A549 (cell line): ENCODE measurements at regions not wholly inside any gene's neighbourhood (a gene's known extent, or its start where the extent isn't known, plus 50 kb on each side); places are given as distances from the start of the nearest gene placed in this dataset.

Experiments used
- ATAC-seq, 2 experiments: fragments of 200-7000 bp in 1 of 2; fragments of >200 bp in 1 of 2; cut with Nextera tagmentation in 1 of 2; cut with Tn5 transposase in 1 of 2; 3 replicates each; pipeline versions ENCODE4 v1.8.0 to v1.9.1; 2018 to 2020; ENCODE audit warnings: mild to moderate bottlenecking in 1 of 2, moderate library complexity in 1 of 2
- CTCF ChIA-PET: fragments of 300-600 bp; sonication (Branson Sonifier 250); formaldehyde crosslinking; extraction: SDS; loops from one replicate; lab custom pipeline; 2021; ENCODE audit warnings: antibody characterized with exemption, inconsistent platforms; lab: Yijun Ruan, JAX
- POLR2A ChIA-PET: fragments of 350-600 bp; formaldehyde crosslinking; extraction: SDS; loops from one replicate; lab custom pipeline; 2021; ENCODE audit warnings: antibody characterized with exemption, inconsistent platforms; lab: Yijun Ruan, JAX
- DNase-seq, 2 experiments: peaks; one replicate each; pipeline versions ENCODE4 v3.0.0 to v3.0.0-alpha.2; 2011 to 2016; ENCODE audit warnings: low read depth in 1 of 2, low spot score in 1 of 2
- FAIRE-seq: peaks from 2 replicates; lab custom pipeline; 2011; peaks lifted over from hg19 to GRCh38; lab: Jason Lieb, UNC
- H3K27ac ChIP-seq, 2 experiments: fragments of >200 bp; sonication (Bioruptor Twin); formaldehyde crosslinking; 3 replicates each; pipeline ENCODE4 v1.5.1; 2016 to 2017
- H3K4me1 ChIP-seq: fragments of >200 bp; sonication (Bioruptor Twin); formaldehyde crosslinking; 3 replicates; pipeline ENCODE4 v1.6.1; 2016
- H3K4me2 ChIP-seq: fragments of >200 bp; sonication (Bioruptor Twin); formaldehyde crosslinking; 3 replicates; pipeline ENCODE4 v1.6.1; 2016
- H3K4me3 ChIP-seq: fragments of >200 bp; sonication (Bioruptor Twin); formaldehyde crosslinking; 3 replicates; pipeline ENCODE4 v1.5.1; 2016
- H3K9me3 ChIP-seq: fragments of >200 bp; sonication (Bioruptor Twin); formaldehyde crosslinking; 3 replicates; pipeline ENCODE4 v1.6.1; 2016
- ATOH8 ChIP-seq: fragments of 250-450 bp; sonication (Bioruptor Pico); IDR thresholded peaks from 2 replicates; pipeline ENCODE4 v1.5.0; 2020; ENCODE audit warnings: low read depth, mild to moderate bottlenecking, moderate library complexity
- CBX2 ChIP-seq: fragments of 200-600 bp; sonication (generic); IDR thresholded peaks from 2 replicates; pipeline ENCODE4 v1.6.1; 2016; ENCODE audit warnings: low read depth, mild to moderate bottlenecking, borderline replicate concordance
- CEBPB ChIP-seq, 2 experiments: fragments of >200 bp in 1 of 2; sonication (Bioruptor Twin) in 1 of 2; formaldehyde crosslinking in 1 of 2; IDR thresholded peaks; 2 replicates each; pipeline ENCODE4 v1.6.1; 2012 to 2016
- ELK1 ChIP-seq: fragments of 150-350 bp; IDR thresholded peaks from 2 replicates; pipeline ENCODE4 v1.6.1; 2014; ENCODE audit warnings: low read depth, mild to moderate bottlenecking, low read length
- FOSL2 ChIP-seq, 2 experiments: fragments of 450-650 bp in 1 of 2; fragments of >200 bp in 1 of 2; sonication (Bioruptor Twin) in 1 of 2; formaldehyde crosslinking; IDR thresholded peaks; 2 replicates each; pipeline versions ENCODE4 v1.5.0 to v1.6.1; 2016 to 2020; ENCODE audit warnings: mild to moderate bottlenecking in 1 of 2, moderate library complexity in 1 of 2
- FOXS1 ChIP-seq: fragments of 250-450 bp; sonication (Bioruptor Pico); IDR thresholded peaks from 2 replicates; pipeline ENCODE4 v1.5.0; 2020; ENCODE audit warnings: mild to moderate bottlenecking, moderate library complexity
- GATA3 ChIP-seq: IDR thresholded peaks from 2 replicates; pipeline ENCODE4 v1.6.1; 2012; ENCODE audit warnings: borderline replicate concordance
- HEYL ChIP-seq: fragments of 250-450 bp; sonication (Bioruptor Pico); IDR thresholded peaks from 2 replicates; pipeline ENCODE4 v1.8.0; 2021; ENCODE audit warnings: mild to moderate bottlenecking, moderate library complexity
- HMGXB4 ChIP-seq: fragments of 250-450 bp; sonication (Bioruptor Pico); IDR thresholded peaks from 2 replicates; pipeline ENCODE4 v1.5.0; 2021; ENCODE audit warnings: mild to moderate bottlenecking, moderate library complexity, borderline replicate concordance
- JUNB ChIP-seq: fragments of >200 bp; sonication (Bioruptor Twin); formaldehyde crosslinking; IDR thresholded peaks from 2 replicates; pipeline ENCODE4 v1.6.1; 2016
- KDM1A ChIP-seq: fragments of 200-600 bp; sonication (generic); IDR thresholded peaks from 2 replicates; pipeline ENCODE4 v1.6.1; 2016; ENCODE audit warnings: low read depth, mild to moderate bottlenecking
- MAFK ChIP-seq: fragments of 450-650 bp; IDR thresholded peaks from 2 replicates; pipeline ENCODE4 v1.6.1; 2014; ENCODE audit not compliant: partially characterized antibody
- NPAS2 ChIP-seq: fragments of 250-450 bp; sonication (Bioruptor Pico); IDR thresholded peaks from 2 replicates; pipeline ENCODE4 v1.8.0; 2022; ENCODE audit warnings: mild to moderate bottlenecking, moderate library complexity, borderline replicate concordance
- NR3C1 ChIP-seq: fragments of >200 bp; sonication (Bioruptor Twin); formaldehyde crosslinking; IDR thresholded peaks from 3 replicates; pipeline ENCODE4 v1.6.1; 2017
- PHF8 ChIP-seq: fragments of 200-600 bp; sonication (generic); IDR thresholded peaks from 2 replicates; pipeline ENCODE4 v1.6.1; 2016; ENCODE audit warnings: low read depth, mild to moderate bottlenecking, antibody characterized with exemption, moderate library complexity, borderline replicate concordance
- RAD21 ChIP-seq, 2 experiments: fragments of >200 bp in 1 of 2; sonication (Bioruptor Twin) in 1 of 2; formaldehyde crosslinking in 1 of 2; IDR thresholded peaks in 1 of 2; conservative IDR thresholded peaks in 1 of 2; 2 replicates in 1 of 2; 3 replicates in 1 of 2; pipeline ENCODE4 v1.6.1; 2012 to 2018; ENCODE audit warnings: inconsistent platforms in 1 of 2
- RARB ChIP-seq: fragments of 250-450 bp; sonication (Bioruptor Pico); IDR thresholded peaks from 2 replicates; pipeline ENCODE4 v1.8.0; 2021; ENCODE audit warnings: mild to moderate bottlenecking, moderate library complexity
- REST ChIP-seq: fragments of 200-600 bp; sonication (generic); IDR thresholded peaks from 2 replicates; pipeline ENCODE4 v1.6.1; 2016; ENCODE audit warnings: antibody characterized with exemption, mild to moderate bottlenecking, moderate library complexity
- SMC3 ChIP-seq: fragments of >200 bp; sonication (Bioruptor Twin); formaldehyde crosslinking; IDR thresholded peaks from 3 replicates; pipeline ENCODE4 v1.6.1; 2018; ENCODE audit warnings: inconsistent platforms
- TFCP2L1 ChIP-seq: fragments of 250-450 bp; sonication (Bioruptor Pico); IDR thresholded peaks from 2 replicates; pipeline ENCODE4 v1.5.0; 2021; ENCODE audit warnings: mild to moderate bottlenecking
- ZNF302 ChIP-seq: fragments of 250-450 bp; sonication (Bioruptor Pico); IDR thresholded peaks from 2 replicates; pipeline ENCODE4 v1.9.0; 2021; ENCODE audit warnings: inconsistent platforms, mild to moderate bottlenecking, moderate library complexity
- ZSCAN20 ChIP-seq: fragments of 250-450 bp; sonication (Bioruptor Pico); IDR thresholded peaks from 2 replicates; pipeline ENCODE4 v1.8.0; 2022; ENCODE audit warnings: mild to moderate bottlenecking, moderate library complexity
- WGBS: methylation state at CpG from one replicate; pipeline ENCODE4 v1.1.6; 2017; ENCODE audit errors: missing lambda C conversion rate; 5-methylcytosine and 5-hydroxymethylcytosine counted together

- Histone ChIP-seq H3K9me3 (no peaks in the 10 kb centered on the region), H3K4me3 (no peak overlapping the region), H3K4me1 (peaks cover 24% of the 10 kb centered on the region), H3K4me2 (peak overlapping the region; percentile 78), H3K27ac (peak overlapping the region; percentile 59 to 85)
- peak in 1 of 2 experiments; percentile 17; a peak in 3 of 6 replicates for ATAC-seq
- WGBS = 67% methylated on average over 10 of the region's 10 CpGs
- ChIA-PET POLR2A (no interaction called here), CTCF (no interaction called here)
- no peak for FAIRE-seq
- no peak for TF ChIP-seq RAD21 (conservative IDR thresholded peaks at IDR 0.05 in 1 of 2, IDR thresholded peaks at IDR 0.05 in 1 of 2)
- TF ChIP-seq CEBPB (IDR thresholded peaks at IDR 0.05) = no peak
- TF ChIP-seq KDM1A = no peak
- TF ChIP-seq HEYL (CRISPR knock-in tag) = no peak
- no peak for TF ChIP-seq FOXS1
- TF ChIP-seq MAFK = no peak
- no peak for TF ChIP-seq SMC3
- no peak for TF ChIP-seq REST
- TF ChIP-seq ZSCAN20 (CRISPR knock-in tag) = no peak
- no peak for TF ChIP-seq PHF8
- no peak for TF ChIP-seq HMGXB4 (CRISPR knock-in tag)
- DNase-seq = no peak
Measured at GRCh38 chr18:57209713-57210106, 62.8 kb downstream of the BOD1L2 start.

- WGBS = under 1% methylated on average over 11 of the region's 11 CpGs
- FAIRE-seq = no peak
- TF ChIP-seq JUNB (no peak), NR3C1 (no peak), MAFK (peak; percentile 27), FOSL2 (IDR thresholded peaks at IDR 0.05) (peak; percentile 18; the same call in 1 of the 2 replicates), FOSL2 (CRISPR knock-in tag; IDR thresholded peaks at IDR 0.05) (peak; percentile 80), GATA3 (no peak), TFCP2L1 (CRISPR knock-in tag) (no peak)
- peak overlapping the region; percentile 59 to 85 for H3K27ac ChIP-seq
- ATAC-seq = peak; percentile 100
- H3K9me3 ChIP-seq = no peaks in the 10 kb centered on the region
- peak; percentile 66 to 76 for DNase-seq
- ChIA-PET POLR2A (no interaction called here), CTCF (no interaction called here)
- peaks cover 24% of the 10 kb centered on the region for H3K4me1 ChIP-seq
- no peak overlapping the region for H3K4me3 ChIP-seq
- peak overlapping the region; percentile 78 for H3K4me2 ChIP-seq
Measured at GRCh38 chr18:57210107-57210715, 63.3 kb downstream of the BOD1L2 start.

GRCh38 chr18:57210716-57211411 is 64.0 kb downstream of the BOD1L2 start:
- no peak for FAIRE-seq
- Histone ChIP-seq H3K9me3 (no peaks in the 10 kb centered on the region), H3K4me3 (no peak overlapping the region), H3K4me1 (peaks cover 24% of the 10 kb centered on the region), H3K27ac (peak overlapping the region; percentile 59 to 85; a peak in 5 of 6 replicates), H3K4me2 (peak overlapping the region; percentile 78)
- DNase-seq = peak; percentile 8 to 30
- WGBS = 0% methylated on average over 1 of the region's 1 CpG
- ATAC-seq = peak; percentile 67 to 74
- ChIA-PET CTCF (interaction anchor here (1.5 kb wide), 1 partner anchor 236 kb away, joined by 3 read pairs; no protein-coding TSS in a partner anchor), POLR2A (no interaction called here)
- TF ChIP-seq ELK1 (no peak), ZNF302 (CRISPR knock-in tag) (peak; percentile 89), ZSCAN20 (CRISPR knock-in tag) (peak; percentile 63; the same call in 1 of the 2 replicates), RARB (CRISPR knock-in tag) (no peak), NPAS2 (CRISPR knock-in tag) (peak; percentile 47; the same call in 1 of the 2 replicates), ATOH8 (CRISPR knock-in tag) (peak; percentile 28; the same call in 1 of the 2 replicates), FOSL2 (IDR thresholded peaks at IDR 0.05) (no peak), FOSL2 (CRISPR knock-in tag; IDR thresholded peaks at IDR 0.05) (no peak), CBX2 (no peak)
